HEK293T (cell line): ENCODE measurements at regions not wholly inside any gene's neighbourhood (a gene's known extent, or its start where the extent isn't known, plus 50 kb on each side); places are given as distances from the start of the nearest gene placed in this dataset.

ENCODE experiments used
- ARNT ChIP-seq: fragments of 450-650 bp; IDR thresholded peaks from 2 replicates; pipeline ENCODE4 v1.6.1; 2017; ENCODE audit warnings: mild to moderate bottlenecking
- BHLHE40 ChIP-seq: fragments of 450-650 bp; IDR thresholded peaks from 2 replicates; pipeline ENCODE4 v1.6.1; 2016; ENCODE audit warnings: mild to moderate bottlenecking, moderate library complexity, borderline replicate concordance
- ELF4 ChIP-seq: fragments of 450-650 bp; IDR thresholded peaks from 2 replicates; pipeline ENCODE4 v1.6.1; 2017; ENCODE audit warnings: antibody characterized with exemption
- FOXA1 ChIP-seq: fragments of 450-650 bp; IDR thresholded peaks from 2 replicates; pipeline ENCODE4 v1.6.1; 2016; ENCODE audit warnings: mild to moderate bottlenecking
- FOXK2 ChIP-seq: fragments of 450-650 bp; IDR thresholded peaks from 2 replicates; pipeline ENCODE4 v1.6.1; 2016; ENCODE audit warnings: mild to moderate bottlenecking
- FOXM1 ChIP-seq: fragments of 450-650 bp; IDR thresholded peaks from 2 replicates; pipeline ENCODE4 v1.6.1; 2017; ENCODE audit warnings: mild to moderate bottlenecking, borderline replicate concordance
- HDGF ChIP-seq: fragments of 450-650 bp; IDR thresholded peaks from 2 replicates; pipeline ENCODE4 v1.6.1; 2017; ENCODE audit warnings: antibody characterized with exemption, borderline replicate concordance
- L3MBTL2 ChIP-seq: fragments of 450-650 bp; conservative IDR thresholded peaks from 2 replicates; pipeline ENCODE4 v1.6.1; 2016; ENCODE audit warnings: mild to moderate bottlenecking
- LEF1 ChIP-seq: fragments of 450-650 bp; IDR thresholded peaks from 2 replicates; pipeline ENCODE4 v1.6.1; 2017; ENCODE audit warnings: mild to moderate bottlenecking, borderline replicate concordance
- SP1 ChIP-seq: fragments of 450-650 bp; IDR thresholded peaks from 2 replicates; pipeline ENCODE4 v1.6.1; 2017
- SUZ12 ChIP-seq: fragments of 450-650 bp; IDR thresholded peaks from 2 replicates; pipeline ENCODE4 v1.6.1; 2016; ENCODE audit warnings: mild to moderate bottlenecking
- ZNF384 ChIP-seq: fragments of 450-650 bp; IDR thresholded peaks from 2 replicates; pipeline ENCODE4 v1.6.1; 2016

DNA sequence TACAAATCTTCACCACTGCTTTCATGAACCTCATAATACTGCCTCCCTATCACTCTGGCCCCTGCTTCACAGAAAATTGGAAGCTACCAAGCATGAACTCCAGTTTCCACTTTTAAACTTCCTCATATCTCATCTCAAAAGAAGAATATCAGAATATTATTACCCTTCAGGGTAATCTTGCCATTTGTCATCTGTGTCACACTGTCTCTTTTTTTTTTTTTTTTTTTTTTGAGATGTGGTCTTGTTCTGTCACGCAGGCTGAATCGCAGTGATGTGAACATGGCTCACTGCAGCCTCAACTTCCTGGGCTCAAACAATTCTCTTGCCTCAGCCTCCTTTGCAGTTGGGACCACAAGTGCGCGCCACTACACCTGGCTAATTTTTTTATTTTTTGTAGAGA lies 80.4 kb upstream of the TCF12 start:
- TF ChIP-seq SP1 = no peak
- no peak for TF ChIP-seq FOXA1
- no peak for TF ChIP-seq ELF4
- TF ChIP-seq BHLHE40 = no peak
- TF ChIP-seq FOXK2 = no peak
- TF ChIP-seq FOXM1 = no peak
- no peak for TF ChIP-seq ZNF384
- no peak for TF ChIP-seq SUZ12
- TF ChIP-seq HDGF = no peak
- no peak for TF ChIP-seq L3MBTL2
- TF ChIP-seq LEF1 = no peak
- no peak for TF ChIP-seq ARNT
